ENCODE measurements at regions not wholly inside any gene's neighbourhood (a gene's known extent, or its start where the extent isn't known, plus 50 kb on each side); places are given as distances from the start of the nearest gene placed in this dataset.

DNA sequence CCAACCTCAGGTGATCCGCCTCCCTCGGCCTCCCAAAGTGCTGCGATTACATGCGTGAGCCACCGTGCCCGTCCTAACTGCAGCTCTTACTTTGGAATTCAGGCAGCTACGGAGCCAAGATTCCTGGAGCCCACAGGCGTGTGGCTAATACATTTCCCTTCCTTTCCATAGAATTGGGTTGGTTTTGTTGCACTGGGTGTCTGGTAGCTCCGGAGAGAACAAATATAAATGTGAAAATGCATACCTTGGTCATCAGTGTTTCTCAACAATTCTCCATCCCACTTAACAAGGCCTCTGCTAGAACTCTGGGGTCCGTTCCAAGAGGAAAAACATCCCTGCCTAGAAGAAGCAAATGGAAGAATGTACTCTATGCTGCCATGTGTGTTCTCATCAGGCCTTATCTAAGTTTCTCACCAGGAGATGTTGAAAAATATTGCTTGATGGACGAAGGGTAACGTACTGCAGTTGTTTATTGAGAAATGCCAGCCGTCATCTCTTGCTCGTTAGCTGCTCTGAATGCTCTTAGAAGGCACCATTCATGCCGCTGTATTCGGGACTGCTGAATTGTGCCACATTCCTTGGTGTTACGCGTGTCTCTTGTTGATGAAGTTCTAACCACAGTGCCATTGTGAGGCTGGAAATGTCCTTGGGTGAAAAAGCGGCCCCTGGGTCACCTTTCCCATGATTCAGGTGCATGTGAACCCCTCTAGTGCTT, 50.5 kb upstream of the CD99 start:
- no peaks in the 10 kb centered on the region for H3K4me1 ChIP-seq
- intact Hi-C loops (cut with DNase I) = loop anchor here (10.0 kb wide), 1 partner anchor 174 kb away; no protein-coding TSS in a partner anchor
- no peaks in the 10 kb centered on the region for H3K27me3 ChIP-seq
- H3K27ac ChIP-seq = no peak overlapping the region
- WGBS, 2 donors = 96% methylated on average over 19 of the region's 19 CpGs
- H3K9me3 ChIP-seq = no peaks in the 10 kb centered on the region
- no peak for DNase-seq
- TF ChIP-seq, protein P1, sequence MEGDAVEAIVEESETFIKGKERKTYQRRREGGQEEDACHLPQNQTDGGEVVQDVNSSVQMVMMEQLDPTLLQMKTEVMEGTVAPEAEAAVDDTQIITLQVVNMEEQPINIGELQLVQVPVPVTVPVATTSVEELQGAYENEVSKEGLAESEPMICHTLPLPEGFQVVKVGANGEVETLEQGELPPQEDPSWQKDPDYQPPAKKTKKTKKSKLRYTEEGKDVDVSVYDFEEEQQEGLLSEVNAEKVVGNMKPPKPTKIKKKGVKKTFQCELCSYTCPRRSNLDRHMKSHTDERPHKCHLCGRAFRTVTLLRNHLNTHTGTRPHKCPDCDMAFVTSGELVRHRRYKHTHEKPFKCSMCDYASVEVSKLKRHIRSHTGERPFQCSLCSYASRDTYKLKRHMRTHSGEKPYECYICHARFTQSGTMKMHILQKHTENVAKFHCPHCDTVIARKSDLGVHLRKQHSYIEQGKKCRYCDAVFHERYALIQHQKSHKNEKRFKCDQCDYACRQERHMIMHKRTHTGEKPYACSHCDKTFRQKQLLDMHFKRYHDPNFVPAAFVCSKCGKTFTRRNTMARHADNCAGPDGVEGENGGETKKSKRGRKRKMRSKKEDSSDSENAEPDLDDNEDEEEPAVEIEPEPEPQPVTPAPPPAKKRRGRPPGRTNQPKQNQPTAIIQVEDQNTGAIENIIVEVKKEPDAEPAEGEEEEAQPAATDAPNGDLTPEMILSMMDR (IDR thresholded peaks at IDR 0.05) = no peak
- TF ChIP-seq POLR2A (IDR thresholded peaks at IDR 0.05) = no peak
- no peaks in the 10 kb centered on the region for H3K36me3 ChIP-seq
- H3K4me3 ChIP-seq (replicated peaks in 1 of 3) = no peak overlapping the region

GRCh38 chrX:2638279-2638678, 52.8 kb upstream of the CD99 start:
- DNase-seq = no peak
- intact Hi-C loops (cut with DNase I) = no loop called here
- H3K27ac ChIP-seq = no peak overlapping the region
- H3K36me3 ChIP-seq = no peaks in the 10 kb centered on the region
- H3K4me1 ChIP-seq = no peaks in the 10 kb centered on the region
- TF ChIP-seq, protein P1 (IDR thresholded peaks at IDR 0.05) = no peak
- TF ChIP-seq POLR2A (IDR thresholded peaks at IDR 0.05) = no peak
- no peaks in the 10 kb centered on the region for H3K27me3 ChIP-seq
- no peaks in the 10 kb centered on the region for H3K9me3 ChIP-seq
- H3K4me3 ChIP-seq (replicated peaks in 1 of 3) = no peak overlapping the region
- 83 to 86% methylated on average over 7 of the region's 7 CpGs for WGBS, 2 donors

DNA sequence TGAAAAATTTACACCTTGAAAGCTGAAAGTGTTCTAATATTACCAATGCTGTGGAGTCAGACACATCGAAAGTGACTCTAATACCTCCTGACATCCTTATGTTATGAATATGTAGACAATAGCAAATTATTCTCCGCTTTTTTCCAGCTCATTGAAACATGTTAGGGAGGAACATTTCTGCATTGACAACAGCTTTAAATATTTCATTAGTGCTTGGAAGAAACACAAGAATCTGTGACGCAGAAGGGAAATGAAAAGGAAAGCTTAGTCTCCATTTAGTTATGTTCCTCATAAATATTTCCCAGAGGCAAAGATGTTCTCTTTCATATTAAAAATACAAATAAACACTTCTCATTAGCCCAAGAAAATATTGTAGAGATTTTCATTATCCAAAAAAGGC, 55.8 kb upstream of the CD99 start:
- no peak overlapping the region for H3K27ac ChIP-seq
- 88% methylated on average over 3 of the region's 3 CpGs for WGBS, 2 donors

DNA sequence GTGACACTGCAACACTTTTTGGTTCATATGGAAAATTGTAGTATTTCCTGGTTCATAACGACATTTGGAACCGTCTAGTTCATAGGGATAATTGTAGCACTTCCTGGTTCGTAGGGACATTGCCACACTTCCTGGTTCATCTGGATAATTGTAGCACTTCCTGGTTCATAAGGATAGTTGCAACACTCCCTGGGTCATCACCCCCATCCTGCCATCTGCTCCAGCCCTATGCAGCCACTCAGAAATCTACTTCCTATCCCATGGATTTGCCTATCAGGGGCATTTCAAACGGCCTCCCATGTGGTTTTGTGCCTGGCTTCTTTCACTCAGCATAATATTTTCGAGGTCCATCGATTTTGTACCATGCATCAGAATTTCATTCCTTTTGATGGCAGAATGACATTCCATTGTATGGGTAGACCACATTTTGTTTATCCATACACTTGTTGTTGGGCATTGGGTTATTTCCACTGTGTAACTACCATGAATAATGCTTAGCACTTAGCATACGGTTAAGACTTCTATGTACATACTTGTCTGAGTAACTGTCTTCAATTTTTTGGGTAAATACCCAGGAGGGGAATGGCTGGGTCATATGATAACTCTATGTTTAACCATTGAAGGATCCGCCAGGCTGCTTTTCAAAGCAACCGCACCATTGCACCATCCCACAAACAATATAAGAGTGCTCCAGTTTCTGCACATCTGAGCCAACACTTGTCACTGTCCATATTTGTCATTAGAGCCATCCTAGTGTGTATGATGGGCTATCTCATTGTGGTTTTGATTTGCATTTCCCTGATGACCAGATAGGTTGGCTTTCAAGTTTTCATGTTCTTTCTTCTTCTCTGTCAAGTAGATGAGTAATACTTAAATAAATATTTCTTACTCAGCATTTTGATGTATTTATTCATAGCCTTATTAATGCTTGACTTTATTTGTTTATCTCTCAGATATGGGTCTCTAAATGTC, 58.3 kb upstream of the CD99 start:
- H3K27me3 ChIP-seq = no peaks in the 10 kb centered on the region
- WGBS, 2 donors = 94 to 95% methylated on average over 9 of the region's 9 CpGs
- no peak overlapping the region for H3K4me3 ChIP-seq (replicated peaks in 1 of 3)
- H3K9me3 ChIP-seq = no peaks in the 10 kb centered on the region
- TF ChIP-seq, protein P1 (IDR thresholded peaks at IDR 0.05) = no peak
- TF ChIP-seq POLR2A (IDR thresholded peaks at IDR 0.05) = no peak
- no peak overlapping the region for H3K27ac ChIP-seq
- H3K36me3 ChIP-seq = no peaks in the 10 kb centered on the region
- no peak for DNase-seq
- intact Hi-C loops (cut with DNase I) = no loop called here
- no peaks in the 10 kb centered on the region for H3K4me1 ChIP-seq

More for the DNA sequence above, 55.8 kb upstream of the CD99 start:
- Histone ChIP-seq H3K36me3 (no peaks in the 10 kb centered on the region), H3K4me1 (no peaks in the 10 kb centered on the region), H3K27me3 (no peaks in the 10 kb centered on the region), H3K9me3 (no peaks in the 10 kb centered on the region), H3K4me3 (replicated peaks in 1 of 3) (no peak overlapping the region)
- TF ChIP-seq POLR2A (IDR thresholded peaks at IDR 0.05) = no peak
- TF ChIP-seq, protein P1 (IDR thresholded peaks at IDR 0.05) = no peak
- intact Hi-C loops (cut with DNase I) = no loop called here
- no peak for DNase-seq
